WI38 (cell line): ENCODE measurements at regions not wholly inside any gene's neighbourhood (a gene's known extent, or its start where the extent isn't known, plus 50 kb on each side); places are given as distances from the start of the nearest gene placed in this dataset.

Experiments used
- H3K4me3 ChIP-seq: 2 replicates; pipeline ENCODE4 v1.5.1; 2011; ENCODE audit warnings: low read depth, mild to moderate bottlenecking, control low read depth, low read length
- TF ChIP-seq, protein P1 (sequence below): IDR thresholded peaks from 2 replicates; pipeline ENCODE4 v1.5.1; 2012; ENCODE audit warnings: low read depth, mild to moderate bottlenecking, control low read depth, low read length

DNA sequence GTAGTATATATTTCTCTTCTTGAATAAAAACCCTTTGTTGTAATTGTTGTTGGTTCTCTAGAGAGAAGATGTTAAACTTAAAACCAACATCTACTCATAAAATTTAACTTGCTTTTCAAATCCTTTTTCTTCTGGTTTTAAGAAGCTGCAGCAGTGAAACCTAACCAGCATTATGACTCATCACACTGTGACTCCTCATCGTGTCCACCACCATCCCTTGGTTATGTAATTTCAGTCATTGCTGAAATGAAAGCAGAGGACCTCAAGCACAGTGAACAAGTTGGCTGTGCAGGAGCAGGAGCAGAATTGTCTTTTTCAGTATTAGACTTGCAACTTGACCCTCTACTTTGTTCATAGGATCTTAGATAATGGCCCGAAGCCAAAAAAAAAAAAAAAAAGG is 64.9 kb upstream of the HTR2A start:
- TF ChIP-seq, protein P1, sequence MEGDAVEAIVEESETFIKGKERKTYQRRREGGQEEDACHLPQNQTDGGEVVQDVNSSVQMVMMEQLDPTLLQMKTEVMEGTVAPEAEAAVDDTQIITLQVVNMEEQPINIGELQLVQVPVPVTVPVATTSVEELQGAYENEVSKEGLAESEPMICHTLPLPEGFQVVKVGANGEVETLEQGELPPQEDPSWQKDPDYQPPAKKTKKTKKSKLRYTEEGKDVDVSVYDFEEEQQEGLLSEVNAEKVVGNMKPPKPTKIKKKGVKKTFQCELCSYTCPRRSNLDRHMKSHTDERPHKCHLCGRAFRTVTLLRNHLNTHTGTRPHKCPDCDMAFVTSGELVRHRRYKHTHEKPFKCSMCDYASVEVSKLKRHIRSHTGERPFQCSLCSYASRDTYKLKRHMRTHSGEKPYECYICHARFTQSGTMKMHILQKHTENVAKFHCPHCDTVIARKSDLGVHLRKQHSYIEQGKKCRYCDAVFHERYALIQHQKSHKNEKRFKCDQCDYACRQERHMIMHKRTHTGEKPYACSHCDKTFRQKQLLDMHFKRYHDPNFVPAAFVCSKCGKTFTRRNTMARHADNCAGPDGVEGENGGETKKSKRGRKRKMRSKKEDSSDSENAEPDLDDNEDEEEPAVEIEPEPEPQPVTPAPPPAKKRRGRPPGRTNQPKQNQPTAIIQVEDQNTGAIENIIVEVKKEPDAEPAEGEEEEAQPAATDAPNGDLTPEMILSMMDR: no peak
- no peak overlapping the region for H3K4me3 ChIP-seq

DNA sequence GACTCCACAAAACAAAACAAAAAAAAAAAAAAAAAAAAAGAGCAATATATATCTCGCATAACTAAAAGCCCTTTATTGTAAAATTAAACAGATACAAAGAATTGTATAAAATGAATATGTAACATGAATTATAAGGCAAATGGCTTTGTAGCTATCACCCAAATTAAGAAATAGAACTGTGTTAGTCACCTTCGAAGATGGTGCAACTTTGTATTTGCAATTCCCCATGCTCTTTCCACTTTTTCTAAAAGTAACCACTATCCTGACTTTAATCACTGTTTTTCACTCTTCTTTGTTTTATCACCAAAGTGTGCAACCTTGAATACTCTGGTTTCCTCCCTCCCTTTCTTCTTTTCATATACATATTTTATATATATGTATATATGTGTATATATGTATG is 57.1 kb upstream of the HTR2A start:
- H3K4me3 ChIP-seq: no peak overlapping the region
- TF ChIP-seq, protein P1: no peak

DNA sequence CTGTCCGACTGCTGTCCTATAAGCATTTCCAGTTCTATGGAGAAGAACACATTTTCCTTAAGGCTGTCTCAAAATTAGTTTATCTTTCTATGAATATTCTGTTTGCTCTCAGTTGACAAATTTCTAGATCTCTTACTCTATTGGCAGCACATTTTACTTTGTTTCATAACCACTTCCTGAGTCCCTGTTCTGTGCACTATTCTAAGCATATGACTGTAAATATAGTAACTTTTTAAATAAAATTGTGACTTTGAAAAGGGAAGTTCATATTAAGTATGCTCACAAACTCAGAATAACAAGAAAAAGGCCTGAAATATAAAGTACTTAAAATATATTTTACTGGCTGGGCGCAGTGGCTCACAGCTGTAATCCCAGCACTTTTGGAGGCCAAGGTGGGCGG is 56.5 kb upstream of the HTR2A start:
- TF ChIP-seq, protein P1: no peak
- H3K4me3 ChIP-seq: no peak overlapping the region

DNA sequence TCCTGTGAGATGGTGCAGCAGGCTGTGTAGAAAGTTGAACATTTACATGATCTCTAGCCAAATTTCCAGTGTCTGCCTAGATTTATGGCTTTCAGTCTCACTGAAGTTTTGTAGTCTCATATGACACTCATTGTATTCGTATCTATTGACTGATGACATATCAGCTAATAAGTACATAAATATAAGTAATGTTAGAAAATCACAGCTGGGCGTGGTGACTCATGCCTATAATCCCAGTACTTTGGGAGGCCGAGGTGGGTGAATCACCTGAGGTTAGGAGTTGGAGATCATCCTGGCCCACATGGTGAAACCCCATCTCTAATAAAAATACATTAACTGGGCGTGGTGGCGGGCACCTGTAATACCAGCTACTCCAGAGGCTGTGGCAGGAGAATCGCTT is 54.7 kb upstream of the HTR2A start:
- TF ChIP-seq, protein P1: no peak
- H3K4me3 ChIP-seq: no peak overlapping the region

DNA sequence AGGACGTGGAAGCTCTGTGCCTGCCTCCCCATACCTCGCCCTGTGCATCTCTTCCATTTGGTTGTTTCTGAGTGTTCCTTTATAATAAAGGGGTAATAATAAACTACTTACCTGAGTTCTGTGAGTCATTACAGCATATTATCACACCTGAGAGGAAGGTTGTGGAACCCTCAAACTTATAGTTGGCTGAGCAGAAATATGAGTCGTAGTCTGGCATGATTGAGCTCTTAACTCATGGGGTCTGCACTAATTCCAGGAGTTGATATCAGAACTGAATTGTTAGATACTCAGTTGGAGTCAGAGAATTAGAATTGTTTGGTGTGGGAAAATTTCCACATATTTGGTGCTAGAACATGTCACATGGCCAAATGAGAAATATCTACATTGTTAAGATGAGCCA is 52.4 kb upstream of the HTR2A start:
- no peak overlapping the region for H3K4me3 ChIP-seq
- TF ChIP-seq, protein P1: no peak

DNA sequence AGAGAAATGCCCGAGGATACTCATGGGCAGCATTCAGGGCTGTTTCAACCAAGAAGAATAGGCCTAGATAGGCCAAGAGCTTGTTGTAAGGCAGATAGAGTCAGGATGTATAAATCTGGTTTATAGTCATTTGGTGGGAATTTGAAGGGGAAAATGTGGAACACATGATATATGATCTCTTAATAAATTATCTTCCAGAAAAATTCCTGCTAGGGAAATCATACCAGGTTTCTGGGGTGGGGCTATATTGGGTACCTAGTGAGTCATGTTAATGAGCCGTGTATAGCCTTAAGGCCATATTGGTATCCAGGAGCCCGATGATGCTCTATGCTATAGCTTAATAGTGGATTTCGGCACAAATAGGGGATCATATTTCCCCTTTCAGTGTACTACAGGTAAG is 51.5 kb upstream of the HTR2A start:
- TF ChIP-seq, protein P1: no peak

DNA sequence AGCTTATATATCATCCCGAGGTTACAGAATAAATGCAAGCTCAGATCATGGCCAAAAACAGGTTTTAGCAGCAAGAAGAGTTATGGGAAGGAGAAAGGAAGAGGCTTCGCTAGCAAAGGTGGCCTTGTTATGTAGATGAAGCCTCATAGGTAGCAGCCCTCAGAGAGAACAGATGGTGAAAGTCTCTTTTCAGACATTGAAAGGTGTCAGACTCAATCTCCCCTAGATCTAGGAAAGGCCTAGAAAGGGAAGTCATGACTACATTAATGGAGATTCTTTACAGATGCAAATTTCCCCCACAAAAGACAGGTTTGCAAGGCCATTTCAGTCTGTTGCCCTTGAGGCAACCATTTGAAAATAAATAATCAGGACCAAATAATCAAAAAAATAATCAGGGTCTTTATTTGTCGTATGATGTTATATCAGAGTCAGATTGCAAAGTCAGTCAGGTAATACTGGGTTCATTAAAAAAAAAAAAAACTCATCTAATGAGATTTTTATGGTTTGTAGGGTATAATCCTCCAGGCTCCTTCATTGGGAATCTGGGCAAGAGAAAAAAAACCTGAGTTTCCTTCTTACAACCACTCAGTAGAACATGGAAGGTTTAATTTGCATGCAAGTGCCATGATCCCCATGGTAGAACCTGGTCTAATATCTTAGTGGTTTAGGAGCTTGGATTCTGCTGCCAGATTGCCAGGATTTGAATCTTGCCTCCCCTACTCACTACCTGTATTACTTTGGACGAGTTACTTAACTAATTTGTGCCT is 50.8 kb upstream of the HTR2A start:
- TF ChIP-seq, protein P1: no peak
- no peak overlapping the region for H3K4me3 ChIP-seq

More for the DNA sequence above, 51.5 kb upstream of the HTR2A start:
- H3K4me3 ChIP-seq: no peak overlapping the region
